Subcutaneous abdominal adipose tissue (tissue), 5 donors: ENCODE measurements at regions not wholly inside any gene's neighbourhood (a gene's known extent, or its start where the extent isn't known, plus 50 kb on each side); places are given as distances from the start of the nearest gene placed in this dataset.

Experiments used
- H3K27ac ChIP-seq: one replicate; pipeline ENCODE4 v1.7.0; 2013; ENCODE audit warnings: low read depth, mild to moderate bottlenecking, inconsistent platforms, low read length, moderate library complexity
- H3K27me3 ChIP-seq, 5 donors: one replicate each; pipeline ENCODE4 v1.7.0; 2013; ENCODE audit warnings: low read length in 5 of 5, inconsistent platforms in 1 of 5; ENCODE audit not compliant: control insufficient read depth in 5 of 5, insufficient read depth in 4 of 5
- H3K36me3 ChIP-seq, 5 donors: one replicate each; pipeline ENCODE4 v1.7.0; 2013; ENCODE audit warnings: low read length in 5 of 5; ENCODE audit not compliant: control insufficient read depth in 5 of 5, insufficient read depth in 5 of 5
- H3K4me1 ChIP-seq, 5 donors: one replicate each; pipeline ENCODE4 v1.7.0; 2013; ENCODE audit warnings: low read length in 5 of 5, mild to moderate bottlenecking in 3 of 5, moderate library complexity in 1 of 5; ENCODE audit not compliant: control insufficient read depth in 5 of 5, insufficient read depth in 5 of 5
- H3K4me3 ChIP-seq, 5 donors: one replicate each; pipeline ENCODE4 v1.7.0; 2013; ENCODE audit warnings: low read length in 5 of 5, low read depth in 1 of 5
- H3K9ac ChIP-seq, 5 donors: one replicate each; pipeline ENCODE4 v1.7.0; 2013; ENCODE audit warnings: low read length in 5 of 5, mild to moderate bottlenecking in 4 of 5, moderate library complexity in 3 of 5
- H3K9me3 ChIP-seq, 5 donors: one replicate each; pipeline ENCODE4 v1.7.0; 2013; ENCODE audit warnings: low read length in 5 of 5; ENCODE audit not compliant: control insufficient read depth in 5 of 5
- donor health status: healthy.
- donor health status: healthy.
- donor health status: healthy.
- donor health status: healthy.
- donor health status: healthy.

DNA sequence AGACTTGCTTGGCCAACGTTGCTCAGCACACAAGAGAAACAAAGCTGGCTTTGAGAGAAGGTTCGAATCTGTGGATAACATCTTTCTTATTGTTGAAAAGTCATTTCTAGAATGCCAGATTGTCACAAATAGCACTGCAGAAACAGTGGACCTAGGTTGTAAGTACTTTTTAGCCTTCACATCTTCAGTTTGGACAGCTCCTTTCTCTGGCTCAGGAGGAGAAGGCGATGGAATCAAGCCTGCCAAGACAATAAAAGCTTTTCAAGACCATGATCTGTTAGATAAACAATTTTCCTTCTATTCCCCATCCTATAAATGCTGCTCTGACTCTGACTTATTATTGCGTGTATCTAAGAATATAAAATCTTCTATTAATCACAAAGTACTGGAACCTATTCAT is 615.2 kb upstream of the SEMA6A start:
- H3K4me3 ChIP-seq: no peak overlapping the region
- no peaks in the 10 kb centered on the region for H3K9me3 ChIP-seq
- no peaks in the 10 kb centered on the region for H3K4me1 ChIP-seq
- no peak overlapping the region for H3K27ac ChIP-seq
- no peaks in the 10 kb centered on the region for H3K36me3 ChIP-seq
- no peak overlapping the region for H3K9ac ChIP-seq
- no peaks in the 10 kb centered on the region for H3K27me3 ChIP-seq

DNA sequence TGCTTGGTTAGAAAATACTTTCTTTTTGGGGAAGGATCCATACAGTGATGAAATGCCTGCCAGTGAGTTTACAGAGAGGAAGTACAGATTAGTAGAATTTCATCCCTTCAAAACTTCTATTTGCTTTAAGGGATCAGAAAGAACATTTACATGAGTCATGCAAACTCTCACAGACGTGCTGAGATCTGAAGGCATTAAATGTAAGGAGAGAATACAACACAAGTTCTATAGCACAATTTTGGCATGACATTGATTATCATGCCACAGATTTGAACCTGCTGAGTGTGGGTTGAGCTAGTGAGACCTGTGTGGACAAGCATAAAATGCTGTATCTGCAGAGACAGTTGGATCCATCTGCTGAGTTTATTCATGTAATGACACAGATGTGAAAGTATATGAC is 613.6 kb upstream of the SEMA6A start:
- H3K9ac ChIP-seq: no peak overlapping the region
- no peaks in the 10 kb centered on the region for H3K4me1 ChIP-seq
- H3K27me3 ChIP-seq: no peaks in the 10 kb centered on the region
- H3K36me3 ChIP-seq: no peaks in the 10 kb centered on the region
- H3K9me3 ChIP-seq: no peaks in the 10 kb centered on the region
- H3K4me3 ChIP-seq: no peak overlapping the region
- no peak overlapping the region for H3K27ac ChIP-seq

DNA sequence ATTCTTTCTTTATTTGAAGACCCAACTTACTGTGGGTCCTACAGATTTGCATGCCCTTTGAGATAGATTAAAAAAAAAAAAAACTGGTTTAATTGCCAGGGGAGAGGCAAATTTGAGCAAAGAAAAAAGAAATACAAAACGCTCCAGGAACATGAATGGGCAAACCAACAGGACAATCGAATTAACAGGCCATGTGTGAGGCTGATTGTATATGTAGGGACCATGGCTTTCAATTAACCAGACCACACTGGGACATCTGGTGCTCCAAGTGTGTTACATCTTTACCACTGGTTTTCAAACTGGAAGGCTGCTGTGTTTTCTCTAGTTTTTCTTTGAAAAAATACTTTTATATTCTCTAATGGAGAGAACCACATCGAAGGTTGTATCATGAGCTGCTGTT is 612.1 kb upstream of the SEMA6A start:
- no peaks in the 10 kb centered on the region for H3K9me3 ChIP-seq
- no peaks in the 10 kb centered on the region for H3K27me3 ChIP-seq
- no peak overlapping the region for H3K27ac ChIP-seq
- H3K9ac ChIP-seq: no peak overlapping the region
- H3K36me3 ChIP-seq: no peaks in the 10 kb centered on the region
- no peak overlapping the region for H3K4me3 ChIP-seq
- H3K4me1 ChIP-seq: peaks cover 0 to 3% (median 0%) of the 10 kb centered on the region in 5 donors

DNA sequence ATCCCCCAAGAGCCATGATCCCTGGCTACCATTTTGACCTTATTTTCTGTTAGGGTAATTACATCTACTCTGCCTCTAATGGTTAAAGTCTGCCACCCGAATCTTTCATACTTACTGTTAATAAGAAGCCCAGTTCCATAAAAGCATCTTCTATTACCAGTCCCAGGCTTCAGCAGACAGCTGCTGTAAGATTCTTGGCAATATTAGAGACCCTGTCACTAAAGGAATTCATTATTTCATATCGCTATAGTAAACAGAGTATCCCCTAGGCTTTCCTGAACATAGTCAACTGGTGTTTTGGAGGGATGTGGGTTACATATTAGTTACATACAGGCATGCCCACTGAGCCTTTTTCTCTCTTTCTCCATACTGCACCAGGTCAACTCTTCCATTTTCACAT is 608.7 kb upstream of the SEMA6A start:
- Histone ChIP-seq H3K27me3 (no peaks in the 10 kb centered on the region), H3K9me3 (no peaks in the 10 kb centered on the region), H3K4me1 (peaks cover 0 to 4% (median 0%) of the 10 kb centered on the region in 5 donors), H3K36me3 (no peaks in the 10 kb centered on the region), H3K4me3 (no peak overlapping the region), H3K27ac (no peak overlapping the region), H3K9ac (no peak overlapping the region)

DNA sequence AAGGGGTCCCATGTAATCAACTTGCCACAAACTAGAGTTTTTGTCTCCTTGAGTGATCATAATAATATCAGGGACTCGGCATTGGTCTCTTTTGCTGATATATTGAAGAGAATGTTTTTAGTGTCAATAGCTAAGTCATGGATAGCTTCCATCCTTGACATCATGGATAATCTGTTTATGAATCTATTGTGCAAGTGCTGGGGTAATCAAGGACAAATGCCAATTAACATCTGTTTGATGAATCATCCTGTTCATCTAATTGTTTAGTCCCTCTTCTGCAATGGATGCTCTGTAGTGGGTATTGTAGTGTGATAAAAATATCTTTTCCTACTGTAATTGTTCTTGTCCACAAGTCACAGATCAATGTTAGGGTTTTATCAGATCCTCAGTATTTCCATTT is 607.5 kb upstream of the SEMA6A start:
- Histone ChIP-seq H3K4me3 (no peak overlapping the region), H3K36me3 (no peaks in the 10 kb centered on the region), H3K9ac (no peak overlapping the region), H3K4me1 (peaks cover 0 to 4% (median 0%) of the 10 kb centered on the region in 5 donors), H3K27ac (no peak overlapping the region), H3K27me3 (no peaks in the 10 kb centered on the region), H3K9me3 (no peaks in the 10 kb centered on the region)

DNA sequence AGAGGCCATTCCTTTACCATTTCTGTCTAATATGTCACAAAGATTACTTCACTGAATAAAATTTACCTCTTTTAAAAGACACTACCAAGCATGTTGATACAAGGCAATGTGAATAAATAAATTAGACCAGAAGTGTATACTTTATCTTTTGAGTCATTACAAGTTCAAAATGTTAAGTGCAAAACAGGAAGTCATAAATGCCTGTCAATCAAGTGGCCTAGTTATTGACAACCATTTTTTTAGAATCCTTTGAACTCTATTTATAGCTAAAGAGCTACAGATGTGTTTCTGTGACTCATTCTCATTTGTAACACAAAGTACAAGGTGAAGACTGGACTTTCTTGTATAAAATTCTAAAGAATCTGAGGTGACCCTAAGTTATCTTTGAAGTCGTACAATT is 602.7 kb upstream of the SEMA6A start:
- H3K36me3 ChIP-seq: no peaks in the 10 kb centered on the region
- no peak overlapping the region for H3K27ac ChIP-seq
- H3K9ac ChIP-seq: no peak overlapping the region
- no peaks in the 10 kb centered on the region for H3K9me3 ChIP-seq
- no peaks in the 10 kb centered on the region for H3K27me3 ChIP-seq
- no peak overlapping the region for H3K4me3 ChIP-seq
- H3K4me1 ChIP-seq: peaks cover 0 to 4% (median 0%) of the 10 kb centered on the region in 5 donors

DNA sequence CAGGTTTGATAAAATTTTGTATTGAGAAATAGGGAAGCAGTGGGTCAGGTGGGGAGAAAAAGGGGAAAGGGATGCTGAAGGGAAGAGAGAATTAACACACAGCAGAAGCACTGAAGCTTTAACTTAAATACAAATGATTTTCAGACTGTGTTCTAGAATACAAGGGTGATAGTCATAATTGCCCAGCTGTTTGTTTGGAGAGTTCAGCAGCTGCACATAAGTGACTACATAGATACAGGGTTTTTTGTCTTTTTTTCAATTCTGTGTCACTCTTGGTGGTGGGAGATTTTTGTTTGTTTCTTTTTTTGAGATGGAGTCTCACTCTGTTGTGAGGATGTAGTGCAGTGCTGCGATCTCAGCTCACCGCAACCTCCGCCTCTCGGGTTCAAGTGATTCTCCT is 590.4 kb upstream of the SEMA6A start:
- Histone ChIP-seq H3K36me3 (no peaks in the 10 kb centered on the region), H3K9me3 (no peaks in the 10 kb centered on the region), H3K4me3 (no peak overlapping the region), H3K9ac (no peak overlapping the region), H3K4me1 (peaks cover 0 to 12% (median 6%) of the 10 kb centered on the region in 5 donors), H3K27me3 (no peaks in the 10 kb centered on the region), H3K27ac (no peak overlapping the region)

DNA sequence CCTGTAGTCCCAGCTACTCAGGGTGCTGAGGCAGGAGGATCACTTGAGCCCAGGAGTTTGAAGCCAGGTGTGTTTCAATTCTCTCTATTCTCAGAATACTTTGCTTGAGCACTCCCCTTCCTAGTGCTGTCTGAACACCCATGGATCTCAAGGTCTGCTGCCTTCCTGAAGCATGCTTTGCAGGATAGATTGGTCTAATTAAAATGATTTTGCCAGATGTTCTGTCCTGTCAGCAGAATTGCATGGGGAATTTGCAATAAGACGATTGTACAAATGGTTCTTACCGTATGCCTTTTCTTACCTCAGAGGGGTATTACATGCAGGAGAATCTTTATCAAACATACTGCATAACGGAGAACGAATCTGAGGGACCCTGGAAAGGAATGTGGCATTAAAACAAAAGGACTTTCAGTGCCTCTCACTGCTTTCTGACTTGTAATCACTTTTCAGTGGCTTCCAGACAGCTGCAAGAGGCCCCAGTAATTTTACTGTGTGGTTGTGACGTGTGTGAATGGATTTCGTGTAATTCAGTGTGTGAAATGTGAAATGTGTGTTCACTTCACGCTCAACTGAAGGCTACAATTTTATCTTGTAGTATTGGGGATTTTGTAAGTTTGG is 587.2 kb upstream of the SEMA6A start:
- peaks cover 0 to 12% (median 6%) of the 10 kb centered on the region in 5 donors for H3K4me1 ChIP-seq
- H3K9ac ChIP-seq: no peak overlapping the region
- H3K36me3 ChIP-seq: no peaks in the 10 kb centered on the region
- H3K27me3 ChIP-seq: no peaks in the 10 kb centered on the region
- H3K27ac ChIP-seq: no peak overlapping the region
- no peaks in the 10 kb centered on the region for H3K9me3 ChIP-seq
- no peak overlapping the region for H3K4me3 ChIP-seq

DNA sequence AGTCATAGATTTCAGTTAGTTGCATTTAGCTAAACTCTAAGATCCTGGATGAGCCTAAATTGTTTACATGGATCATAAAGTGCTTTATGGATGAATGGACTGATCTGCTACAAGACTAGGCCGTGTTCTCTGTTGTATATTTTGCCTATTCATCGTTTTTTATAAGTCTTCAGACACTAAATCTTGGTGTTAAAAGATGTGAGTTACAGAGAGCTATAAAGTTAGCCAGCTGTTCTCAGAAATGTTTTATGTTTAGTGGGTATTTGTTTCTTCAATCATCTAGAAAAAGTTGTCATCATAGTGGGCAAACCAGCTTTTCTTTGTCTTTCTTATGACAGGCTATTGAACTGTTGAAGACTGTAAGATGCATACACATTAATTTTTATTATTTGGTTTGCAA is 585.8 kb upstream of the SEMA6A start:
- H3K4me3 ChIP-seq: no peak overlapping the region
- H3K27me3 ChIP-seq: no peaks in the 10 kb centered on the region
- peaks cover 0 to 12% (median 6%) of the 10 kb centered on the region in 5 donors for H3K4me1 ChIP-seq
- H3K36me3 ChIP-seq: no peaks in the 10 kb centered on the region
- no peak overlapping the region for H3K9ac ChIP-seq
- no peak overlapping the region for H3K27ac ChIP-seq
- H3K9me3 ChIP-seq: no peaks in the 10 kb centered on the region

DNA sequence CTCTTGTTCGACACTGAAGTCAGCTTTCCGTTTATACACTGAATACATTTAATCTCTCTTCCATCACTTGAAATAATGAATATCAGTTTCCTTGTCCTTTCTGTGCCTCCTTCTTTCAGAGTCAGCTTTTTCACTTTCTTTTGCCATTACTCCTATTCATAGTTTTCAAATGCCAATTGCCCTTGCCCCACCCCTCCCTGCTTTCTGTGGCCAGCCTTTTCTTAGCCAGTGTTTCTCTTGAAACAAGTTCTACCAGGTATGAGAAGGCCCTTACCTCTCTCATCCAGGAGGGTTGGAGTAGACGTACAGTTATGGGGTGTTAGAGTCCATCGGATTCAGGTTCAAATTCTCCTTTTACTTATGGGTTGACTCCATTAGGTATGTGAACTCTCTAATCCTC is 574.7 kb upstream of the SEMA6A start:
- Histone ChIP-seq H3K36me3 (no peaks in the 10 kb centered on the region), H3K4me3 (no peak overlapping the region), H3K27me3 (no peaks in the 10 kb centered on the region), H3K9ac (no peak overlapping the region), H3K27ac (no peak overlapping the region), H3K4me1 (peaks cover 0 to 7% (median 0%) of the 10 kb centered on the region in 5 donors), H3K9me3 (no peaks in the 10 kb centered on the region)

DNA sequence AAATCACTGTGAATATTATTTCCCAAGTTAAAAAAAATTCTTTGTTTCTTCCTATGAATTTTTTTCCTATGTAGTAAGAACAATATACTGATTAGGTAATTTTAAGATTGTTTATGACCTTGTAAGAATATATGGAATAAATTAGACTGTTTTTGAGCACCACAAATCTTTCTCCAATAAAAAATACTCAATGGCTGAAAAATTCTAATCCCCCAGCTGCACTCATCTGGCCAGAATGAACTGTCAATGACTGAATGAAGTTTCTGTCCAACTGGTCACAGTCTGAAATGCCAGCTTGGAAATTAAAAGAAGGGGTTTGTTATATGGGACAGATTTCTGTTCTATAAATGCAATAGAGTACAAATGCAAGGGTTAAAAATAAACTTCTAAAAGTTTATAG is 569.5 kb upstream of the SEMA6A start:
- Histone ChIP-seq H3K27ac (no peak overlapping the region), H3K9ac (no peak overlapping the region), H3K4me3 (no peak overlapping the region), H3K4me1 (no peaks in the 10 kb centered on the region), H3K27me3 (no peaks in the 10 kb centered on the region), H3K9me3 (no peaks in the 10 kb centered on the region), H3K36me3 (no peaks in the 10 kb centered on the region)
